Lower leg skin (tissue), 4 donors: ENCODE measurements at regions not wholly inside any gene's neighbourhood (a gene's known extent, or its start where the extent isn't known, plus 50 kb on each side); places are given as distances from the start of the nearest gene placed in this dataset.

Experiments used
- DNase-seq, 2 donors: peaks; one replicate each; pipeline ENCODE4 v3.0.0-alpha.2; 2019; ENCODE audit warnings: low spot score in 2 of 2
- H3K4me3 ChIP-seq: fragments of 200-600 bp; sonication (generic); 2 replicates; pipeline ENCODE4 v1.5.1; 2017; ENCODE audit warnings: mild to moderate bottlenecking, low read depth; ENCODE audit not compliant: poor library complexity, severe bottlenecking
- CTCF ChIP-seq, 3 donors: fragments of 450-650 bp; IDR thresholded peaks; one replicate each; pipeline ENCODE4 v1.5.1; 2016; ENCODE audit warnings: antibody characterized with exemption in 3 of 3, mild to moderate bottlenecking in 3 of 3, moderate library complexity in 2 of 3
- POLR2A ChIP-seq, 2 donors: fragments of 450-650 bp; IDR thresholded peaks; one replicate each; pipeline ENCODE4 v1.6.1; 2016 to 2017; ENCODE audit warnings: antibody characterized with exemption in 2 of 2, mild to moderate bottlenecking in 1 of 2, moderate library complexity in 1 of 2
- WGBS, 2 donors: methylation state at CpG; one replicate each; pipeline ENCODE4 v1.1.5; 2018; 5-methylcytosine and 5-hydroxymethylcytosine counted together
- intact Hi-C: fragments of 100-400 bp; cut with DNase I; formaldehyde crosslinking; loops from one replicate; pipeline ENCODE4 v1.15.0; 2023; ENCODE audit warnings: low total_unique reads

GRCh38 chr2:155301221-155301620 lies 602.7 kb downstream of the KCNJ3 start:
- DNase-seq = no peak
- no peak overlapping the region for H3K4me3 ChIP-seq
- intact Hi-C loops = no loop called here
- no peak for TF ChIP-seq POLR2A (IDR thresholded peaks at IDR 0.05)

GRCh38 chr2:155298001-155298400 lies 599.5 kb downstream of the KCNJ3 start:
- no peak overlapping the region for H3K4me3 ChIP-seq
- TF ChIP-seq POLR2A (IDR thresholded peaks at IDR 0.05) = no peak
- no peak for TF ChIP-seq CTCF (IDR thresholded peaks at IDR 0.05)
- 64 to 78% methylated on average over 1 of the region's 1 CpG for WGBS, 2 donors
- no peak for DNase-seq
- intact Hi-C loops = no loop called here

- 69 to 74% methylated on average over 1 of the region's 1 CpG for WGBS, 2 donors
- no peak for TF ChIP-seq CTCF (IDR thresholded peaks at IDR 0.05)
- no peak for TF ChIP-seq POLR2A (IDR thresholded peaks at IDR 0.05)
- intact Hi-C loops = no loop called here
- no peak for DNase-seq
- H3K4me3 ChIP-seq = no peak overlapping the region
These were observed 595.9 kb downstream of the KCNJ3 start for GRCh38 chr2:155294358-155294757.

GRCh38 chr2:155281907-155282306 lies 583.4 kb downstream of the KCNJ3 start:
- intact Hi-C loops = no loop called here
- TF ChIP-seq CTCF (IDR thresholded peaks at IDR 0.05) = no peak
- TF ChIP-seq POLR2A (IDR thresholded peaks at IDR 0.05) = no peak
- no peak overlapping the region for H3K4me3 ChIP-seq
- WGBS, 2 donors = 89 to 91% methylated on average over 7 of the region's 7 CpGs
- no peak for DNase-seq

GRCh38 chr2:155273323-155273722 lies 574.8 kb downstream of the KCNJ3 start:
- 79% methylated on average over 3 of the region's 3 CpGs for WGBS, 2 donors
- intact Hi-C loops = no loop called here

GRCh38 chr2:155266583-155266982 lies 568.1 kb downstream of the KCNJ3 start:
- TF ChIP-seq CTCF (IDR thresholded peaks at IDR 0.05) (no peak), POLR2A (IDR thresholded peaks at IDR 0.05) (no peak)
- WGBS, 2 donors = 80 to 82% methylated on average over 3 of the region's 3 CpGs
- intact Hi-C loops = loop anchor here (1.0 kb wide), 1 partner anchor 32 kb away; no protein-coding TSS in a partner anchor
- DNase-seq = no peak
- H3K4me3 ChIP-seq = no peak overlapping the region

More at GRCh38 chr2:155273323-155273722, 574.8 kb downstream of the KCNJ3 start:
- H3K4me3 ChIP-seq = no peak overlapping the region
- TF ChIP-seq POLR2A (IDR thresholded peaks at IDR 0.05) (no peak), CTCF (IDR thresholded peaks at IDR 0.05) (no peak)
- no peak for DNase-seq
